ENCODE measurements at regions not wholly inside any gene's neighbourhood (a gene's known extent, or its start where the extent isn't known, plus 50 kb on each side); places are given as distances from the start of the nearest gene placed in this dataset.

DNA sequence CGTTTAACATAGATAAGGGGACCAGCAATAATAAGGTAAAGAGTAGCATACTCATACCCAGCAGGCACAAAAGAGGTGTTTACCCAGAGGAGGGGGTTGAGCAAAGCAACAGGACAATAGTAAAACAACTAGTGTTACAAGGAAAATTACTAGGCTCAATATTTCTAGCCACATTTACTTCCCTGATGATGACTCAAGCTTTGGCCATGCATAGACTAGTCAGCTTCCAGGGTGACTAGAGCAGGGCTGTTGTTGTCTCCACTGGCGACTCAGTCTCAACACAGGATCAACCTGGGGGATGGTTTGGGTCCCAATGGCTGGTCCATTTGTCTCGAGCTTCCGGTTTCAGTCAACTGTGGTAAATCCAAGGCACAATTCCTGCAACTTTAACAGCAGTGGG, 217.7 kb upstream of the KCND2 start:
- no peak for DNase-seq
- intact Hi-C loops (cut with micrococcal nuclease; ENCODE audit: unreplicated experiment), result no loop called here
- no peak overlapping the region for H3K27ac Mint-ChIP-seq (ENCODE audit: unreplicated experiment)

GRCh38 chr7:120056227-120056626, 216.7 kb upstream of the KCND2 start:
- DNase-seq, result no peak
- Mint-ChIP-seq H3K27ac (ENCODE audit: unreplicated experiment) (no peak overlapping the region), H3K36me3 (ENCODE audit: insufficient read depth, unreplicated experiment) (no peaks in the 10 kb centered on the region), H3K4me3 (ENCODE audit: unreplicated experiment) (no peak overlapping the region), H3K9me3 (ENCODE audit: unreplicated experiment) (peaks cover 6% of the 10 kb centered on the region), H3K27me3 (ENCODE audit: insufficient read depth, unreplicated experiment) (no peaks in the 10 kb centered on the region), H3K4me1 (ENCODE audit: low read depth, unreplicated experiment) (no peaks in the 10 kb centered on the region)
- intact Hi-C loops (cut with micrococcal nuclease; ENCODE audit: unreplicated experiment), result no loop called here
- BruUV-seq (replicated peaks), result no TSS peak
- Histone ChIP-seq H3K27me3 (replicated peaks; ENCODE audit: control insufficient read depth, insufficient read depth, low read length) (no peaks in the 10 kb centered on the region), H3K4me1 (peaks cover 9% of the 10 kb centered on the region; the same call in 1 of the 2 replicates), H3K4me3 (ENCODE audit: low read depth, low read length) (no peak overlapping the region), H3K36me3 (ENCODE audit: control insufficient read depth, insufficient read depth, low read length) (no peaks in the 10 kb centered on the region), H3K9me3 (no peaks in the 10 kb centered on the region)
- TF ChIP-seq CTCF (IDR thresholded peaks at IDR 0.05; ENCODE audit: insufficient read depth in 1 of 2, low read depth in 1 of 2, low read length in 1 of 2, severe bottlenecking in 1 of 2, unreplicated experiment in 1 of 2), result no peak
- POLR2A ChIA-PET, result no interaction called here
- CTCF ChIA-PET, result no interaction called here

More for the DNA sequence above, 217.7 kb upstream of the KCND2 start:
- Histone ChIP-seq H3K9me3 (no peaks in the 10 kb centered on the region), H3K27me3 (replicated peaks; ENCODE audit: control insufficient read depth, insufficient read depth, low read length) (no peaks in the 10 kb centered on the region), H3K4me1 (peaks cover 9% of the 10 kb centered on the region; the same call in 1 of the 2 replicates), H3K36me3 (ENCODE audit: control insufficient read depth, insufficient read depth, low read length) (no peaks in the 10 kb centered on the region), H3K4me3 (ENCODE audit: low read depth, low read length) (no peak overlapping the region)
- BruUV-seq (replicated peaks), result no TSS peak
- CTCF ChIA-PET, result no interaction called here
- Mint-ChIP-seq H3K4me3 (ENCODE audit: unreplicated experiment) (no peak overlapping the region), H3K27me3 (ENCODE audit: insufficient read depth, unreplicated experiment) (no peaks in the 10 kb centered on the region), H3K36me3 (ENCODE audit: insufficient read depth, unreplicated experiment) (no peaks in the 10 kb centered on the region), H3K4me1 (ENCODE audit: low read depth, unreplicated experiment) (no peaks in the 10 kb centered on the region), H3K9me3 (ENCODE audit: unreplicated experiment) (peaks cover 6% of the 10 kb centered on the region)
- TF ChIP-seq CTCF (IDR thresholded peaks at IDR 0.05; ENCODE audit: insufficient read depth in 1 of 2, low read depth in 1 of 2, low read length in 1 of 2, severe bottlenecking in 1 of 2, unreplicated experiment in 1 of 2), result no peak
- POLR2A ChIA-PET, result no interaction called here

DNA sequence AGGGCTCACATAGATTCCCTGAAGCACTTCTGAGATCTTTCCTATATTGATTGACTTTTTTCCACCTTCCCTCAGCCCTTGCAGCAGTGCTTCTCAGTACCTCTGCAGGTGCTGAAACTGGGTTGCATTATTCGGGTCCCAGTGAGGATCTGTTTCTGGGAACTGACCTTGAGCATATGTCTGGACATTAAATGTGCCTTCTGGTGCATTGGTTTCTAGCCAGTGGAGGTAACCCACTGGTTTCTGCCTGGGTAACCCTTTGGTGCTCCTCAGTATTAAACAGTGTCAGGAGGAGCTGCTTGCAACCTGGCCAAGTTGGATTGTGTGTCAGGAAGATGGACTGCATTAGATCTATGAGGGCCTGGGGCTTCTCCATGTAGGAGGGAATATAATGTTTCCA, 213.3 kb upstream of the KCND2 start:
- ChIA-PET CTCF (no interaction called here), POLR2A (no interaction called here)
- Mint-ChIP-seq H3K9me3 (ENCODE audit: unreplicated experiment) (peaks cover 6% of the 10 kb centered on the region), H3K27ac (ENCODE audit: unreplicated experiment) (no peak overlapping the region), H3K4me3 (ENCODE audit: unreplicated experiment) (no peak overlapping the region), H3K36me3 (ENCODE audit: insufficient read depth, unreplicated experiment) (no peaks in the 10 kb centered on the region), H3K4me1 (ENCODE audit: low read depth, unreplicated experiment) (no peaks in the 10 kb centered on the region), H3K27me3 (ENCODE audit: insufficient read depth, unreplicated experiment) (no peaks in the 10 kb centered on the region)
- Histone ChIP-seq H3K9me3 (no peaks in the 10 kb centered on the region), H3K36me3 (ENCODE audit: control insufficient read depth, insufficient read depth, low read length) (no peaks in the 10 kb centered on the region), H3K4me1 (no peaks in the 10 kb centered on the region), H3K27me3 (replicated peaks; ENCODE audit: control insufficient read depth, insufficient read depth, low read length) (no peaks in the 10 kb centered on the region), H3K4me3 (ENCODE audit: low read depth, low read length) (no peak overlapping the region)
- intact Hi-C loops (cut with micrococcal nuclease; ENCODE audit: unreplicated experiment), result no loop called here
- no peak for TF ChIP-seq CTCF (IDR thresholded peaks at IDR 0.05; ENCODE audit: insufficient read depth in 1 of 2, low read depth in 1 of 2, low read length in 1 of 2, severe bottlenecking in 1 of 2, unreplicated experiment in 1 of 2)
- DNase-seq, result no peak
- BruUV-seq (replicated peaks), result no TSS peak

Measured in Caco-2 (cell line).